Sigmoid colon (tissue), 6 donors: ENCODE measurements at regions not wholly inside any gene's neighbourhood (a gene's known extent, or its start where the extent isn't known, plus 50 kb on each side); places are given as distances from the start of the nearest gene placed in this dataset.

Source experiments
- DNase-seq: peaks from one replicate; pipeline ENCODE4 v3.0.0-alpha.2; 2019
- H3K27ac ChIP-seq, 4 donors: fragments of 200-600 bp; sonication (generic); one replicate each; pipeline ENCODE4 v1.5.1; 2016 to 2019; ENCODE audit warnings: mild to moderate bottlenecking in 1 of 4
- H3K27me3 ChIP-seq, 3 donors: fragments of 200-600 bp; sonication (generic); one replicate each; pipeline ENCODE4 v1.5.1; 2019; ENCODE audit warnings: mild to moderate bottlenecking in 1 of 3
- H3K36me3 ChIP-seq, 4 donors: fragments of 200-600 bp; sonication (generic); one replicate each; pipeline ENCODE4 v1.5.1; 2016 to 2019
- H3K4me1 ChIP-seq, 4 donors: fragments of 200-600 bp; sonication (generic); one replicate each; pipeline ENCODE4 v1.5.1; 2017 to 2019
- H3K4me3 ChIP-seq, 4 donors: fragments of 200-600 bp; sonication (generic); one replicate each; pipeline ENCODE4 v1.5.1; 2017 to 2019; ENCODE audit warnings: mild to moderate bottlenecking in 2 of 4, moderate library complexity in 1 of 4
- H3K9me3 ChIP-seq, 4 donors: fragments of 200-600 bp in 3 of 4; sonication (generic) in 3 of 4; one replicate each; pipeline versions ENCODE4 v1.5.1 to v1.6.1; 2013 to 2019
- CTCF ChIP-seq, 4 experiments: fragments of 450-650 bp in 3 of 4; fragments of 200-600 bp in 1 of 4; IDR thresholded peaks; one replicate each; pipeline ENCODE4 v1.5.1; 2016 to 2019; ENCODE audit warnings: antibody characterized with exemption in 4 of 4, mild to moderate bottlenecking in 3 of 4, moderate library complexity in 2 of 4
- EP300 ChIP-seq, 4 donors: sonication (generic); formaldehyde crosslinking; IDR thresholded peaks; one replicate each; pipeline ENCODE4 v1.6.1; 2017; ENCODE audit warnings: antibody characterized with exemption in 4 of 4
- POLR2A ChIP-seq, 2 donors: fragments of 450-650 bp; IDR thresholded peaks; one replicate each; pipeline ENCODE4 v1.6.1; 2016; ENCODE audit warnings: antibody characterized with exemption in 2 of 2, mild to moderate bottlenecking in 2 of 2, moderate library complexity in 2 of 2
- POLR2AphosphoS5 ChIP-seq, 4 donors: sonication (generic); formaldehyde crosslinking; IDR thresholded peaks; one replicate each; pipeline ENCODE4 v1.6.1; 2017; ENCODE audit warnings: antibody characterized with exemption in 4 of 4
- WGBS, 2 donors: extraction: QIAGEN DNeasy Blood & Tissue Kit; methylation state at CpG; one replicate each; pipeline ENCODE4 v1.1.7; 2013; 5-methylcytosine and 5-hydroxymethylcytosine counted together
- intact Hi-C: fragments of 100-400 bp; cut with DNase I; formaldehyde crosslinking; loops from one replicate; pipeline ENCODE4 v1.15.1; 2023
- donor health status: healthy with polysubstance abuse.
- donor health status: healthy.

GRCh38 chr2:120489023-120489422, 143.1 kb downstream of the INHBB start:
- no peaks in the 10 kb centered on the region for H3K36me3 ChIP-seq
- WGBS, 2 donors, result 69 to 71% methylated on average over 7 of the region's 7 CpGs
- no peak overlapping the region for H3K27ac ChIP-seq
- TF ChIP-seq POLR2A (IDR thresholded peaks at IDR 0.05) (no peak), POLR2AphosphoS5 (IDR thresholded peaks at IDR 0.05) (no peak), EP300 (IDR thresholded peaks at IDR 0.05) (no peak), CTCF (IDR thresholded peaks at IDR 0.05) (no peak)
- no peaks in the 10 kb centered on the region for H3K27me3 ChIP-seq
- no peaks in the 10 kb centered on the region for H3K9me3 ChIP-seq
- H3K4me3 ChIP-seq, result no peak overlapping the region
- no peak for DNase-seq
- intact Hi-C loops, result no loop called here
- H3K4me1 ChIP-seq, result no peaks in the 10 kb centered on the region

GRCh38 chr2:120490091-120490798, 144.3 kb downstream of the INHBB start:
- Histone ChIP-seq H3K27ac (no peak overlapping the region), H3K4me3 (no peak overlapping the region), H3K36me3 (no peaks in the 10 kb centered on the region), H3K9me3 (no peaks in the 10 kb centered on the region), H3K4me1 (no peaks in the 10 kb centered on the region), H3K27me3 (no peaks in the 10 kb centered on the region)
- 88 to 91% methylated on average over 12 of the region's 12 CpGs for WGBS, 2 donors
- no peak for DNase-seq
- TF ChIP-seq EP300 (IDR thresholded peaks at IDR 0.05), result no peak
- no peak for TF ChIP-seq POLR2A (IDR thresholded peaks at IDR 0.05)
- TF ChIP-seq POLR2AphosphoS5 (IDR thresholded peaks at IDR 0.05), result no peak
- TF ChIP-seq CTCF (IDR thresholded peaks at IDR 0.05), result no peak
- intact Hi-C loops, result no loop called here

DNA sequence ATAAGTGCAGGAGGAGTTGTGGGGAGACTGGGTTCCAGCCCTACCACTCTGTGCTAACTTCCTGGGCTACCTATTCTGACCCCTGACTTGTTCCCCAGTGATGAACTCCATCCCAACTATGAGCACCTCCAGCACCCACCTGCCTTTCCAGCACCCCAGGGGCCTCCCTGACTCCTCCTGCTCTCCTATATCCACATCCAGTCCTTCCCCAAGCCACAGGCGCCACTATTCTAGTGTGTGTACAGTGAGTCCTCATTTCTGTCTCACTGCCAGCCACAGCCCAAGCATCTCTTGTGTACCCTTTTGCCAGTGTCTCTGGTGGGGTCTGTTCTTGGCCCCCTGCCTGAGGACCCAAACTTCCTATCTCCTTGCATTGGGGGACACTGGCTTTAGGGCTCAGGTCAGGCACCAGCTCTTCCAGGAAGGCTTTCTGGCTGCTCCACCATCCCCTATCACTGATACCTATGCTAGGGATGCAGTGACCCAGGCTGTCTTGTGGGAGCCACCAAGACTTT, 145.2 kb downstream of the INHBB start:
- Histone ChIP-seq H3K9me3 (no peaks in the 10 kb centered on the region), H3K27ac (no peak overlapping the region), H3K36me3 (no peaks in the 10 kb centered on the region), H3K4me3 (no peak overlapping the region), H3K4me1 (no peaks in the 10 kb centered on the region), H3K27me3 (no peaks in the 10 kb centered on the region)
- intact Hi-C loops, result no loop called here
- TF ChIP-seq EP300 (IDR thresholded peaks at IDR 0.05), result no peak
- no peak for TF ChIP-seq POLR2A (IDR thresholded peaks at IDR 0.05)
- no peak for TF ChIP-seq CTCF (IDR thresholded peaks at IDR 0.05)
- TF ChIP-seq POLR2AphosphoS5 (IDR thresholded peaks at IDR 0.05), result no peak
- WGBS, 2 donors, result 81 to 98% methylated on average over 1 of the region's 1 CpG
- no peak for DNase-seq

DNA sequence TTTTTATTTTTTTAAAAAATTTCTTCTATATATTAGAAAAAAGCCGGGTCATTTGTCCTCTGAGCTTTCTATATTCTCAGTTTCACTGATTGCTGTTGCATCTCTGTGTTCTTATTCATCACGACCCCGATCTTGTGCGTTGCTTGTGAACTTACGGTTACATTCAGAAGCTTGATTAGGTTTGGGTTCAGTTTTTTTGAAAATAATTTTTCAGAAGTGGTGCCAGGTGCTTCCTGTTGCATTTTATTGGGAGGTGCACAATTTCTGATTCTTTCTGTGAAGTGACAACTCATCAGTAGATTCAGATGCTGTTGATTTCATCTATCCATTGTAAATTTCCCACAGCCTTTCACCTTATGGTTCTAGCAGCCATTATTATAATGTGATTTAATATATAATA, 147.3 kb downstream of the INHBB start:
- Histone ChIP-seq H3K9me3 (no peaks in the 10 kb centered on the region), H3K4me1 (no peaks in the 10 kb centered on the region), H3K27ac (no peak overlapping the region), H3K27me3 (no peaks in the 10 kb centered on the region), H3K4me3 (no peak overlapping the region), H3K36me3 (no peaks in the 10 kb centered on the region)
- intact Hi-C loops, result no loop called here
- TF ChIP-seq CTCF (IDR thresholded peaks at IDR 0.05), result no peak
- no peak for TF ChIP-seq POLR2A (IDR thresholded peaks at IDR 0.05)
- no peak for TF ChIP-seq POLR2AphosphoS5 (IDR thresholded peaks at IDR 0.05)
- TF ChIP-seq EP300 (IDR thresholded peaks at IDR 0.05), result no peak
- WGBS, 2 donors, result 52 to 79% methylated on average over 5 of the region's 5 CpGs
- DNase-seq, result no peak

- DNase-seq, result no peak
- H3K4me3 ChIP-seq, result no peak overlapping the region
- intact Hi-C loops, result no loop called here
- TF ChIP-seq POLR2A (IDR thresholded peaks at IDR 0.05) (no peak), EP300 (IDR thresholded peaks at IDR 0.05) (no peak), CTCF (IDR thresholded peaks at IDR 0.05) (no peak), POLR2AphosphoS5 (IDR thresholded peaks at IDR 0.05) (no peak)
- no peak overlapping the region for H3K27ac ChIP-seq
- H3K4me1 ChIP-seq, result no peaks in the 10 kb centered on the region
- H3K27me3 ChIP-seq, result no peaks in the 10 kb centered on the region
- no peaks in the 10 kb centered on the region for H3K36me3 ChIP-seq
- H3K9me3 ChIP-seq, result no peaks in the 10 kb centered on the region
Measured at GRCh38 chr2:120494446-120494845, 148.5 kb downstream of the INHBB start.
